Endothelial cell of umbilical vein (primary cell): ENCODE measurements at regions not wholly inside any gene's neighbourhood (a gene's known extent, or its start where the extent isn't known, plus 50 kb on each side); places are given as distances from the start of the nearest gene placed in this dataset.

Experiments
- CTCF ChIP-seq, 2 donors: IDR thresholded peaks; 1 replicate in 1 of 2; 2 replicates in 1 of 2; pipeline ENCODE4 v1.5.1; 2011; ENCODE audit warnings: low read length in 2 of 2, mild to moderate bottlenecking in 2 of 2, moderate library complexity in 2 of 2, control low read depth in 1 of 2, inconsistent platforms in 1 of 2, low read depth in 1 of 2; ENCODE audit not compliant: insufficient read depth in 1 of 2; ENCODE audit errors: extremely low read depth in 1 of 2
- EZH2 ChIP-seq: IDR thresholded peaks from 2 replicates; pipeline ENCODE4 v1.6.1; 2012; ENCODE audit warnings: borderline replicate concordance, low read depth, mild to moderate bottlenecking, moderate library complexity, low read length, inconsistent platforms; ENCODE audit not compliant: severe bottlenecking
- FOS ChIP-seq: IDR thresholded peaks from 2 replicates; pipeline ENCODE4 v1.6.1; 2011; ENCODE audit warnings: mild to moderate bottlenecking, low read length, moderate library complexity, borderline replicate concordance; ENCODE audit not compliant: insufficient read depth
- GATA2 ChIP-seq: IDR thresholded peaks from 2 replicates; pipeline ENCODE4 v1.7.0; 2011; ENCODE audit warnings: low read depth, mild to moderate bottlenecking, moderate library complexity, mixed read lengths, low read length; ENCODE audit not compliant: insufficient read length, insufficient read depth
- JUN ChIP-seq: IDR thresholded peaks from 2 replicates; pipeline ENCODE4 v1.6.1; 2011; ENCODE audit warnings: borderline replicate concordance, low read depth; ENCODE audit not compliant: insufficient read length, insufficient read depth
- MAX ChIP-seq: IDR thresholded peaks from 2 replicates; pipeline ENCODE4 v1.6.1; 2011; ENCODE audit not compliant: insufficient read depth, insufficient read length
- MYC ChIP-seq: IDR thresholded peaks from one replicate; pipeline ENCODE4 v1.6.1; 2011; ENCODE audit warnings: mild to moderate bottlenecking, low read depth, low read length
- POLR2A ChIP-seq: IDR thresholded peaks from 2 replicates; pipeline ENCODE4 v1.6.1; 2012; ENCODE audit warnings: low read depth, mild to moderate bottlenecking, control low read depth, low read length
- POLR2AphosphoS5 ChIP-seq: IDR thresholded peaks from 2 replicates; pipeline ENCODE4 v1.6.1; 2012; ENCODE audit warnings: low read depth, mild to moderate bottlenecking, control low read depth, low read length, moderate library complexity; ENCODE audit not compliant: insufficient read depth

GRCh38 chr11:34793666-34794065 is 122.5 kb downstream of the APIP start:
- TF ChIP-seq POLR2A (no peak), CTCF (IDR thresholded peaks at IDR 0.05; ENCODE audit: extremely low read depth in 1 of 2, insufficient read depth in 1 of 2, low read depth in 1 of 2, low read length in 2 of 2) (no peak), POLR2AphosphoS5 (no peak), FOS (no peak), JUN (no peak), EZH2 (no peak), MAX (no peak), MYC (no peak), GATA2 (no peak)
